ENCODE measurements at regions not wholly inside any gene's neighbourhood (a gene's known extent, or its start where the extent isn't known, plus 50 kb on each side); places are given as distances from the start of the nearest gene placed in this dataset.
"Not testable (repeated sequence)": the region's sequence is repeated elsewhere in the genome, so short reads cannot be mapped to it uniquely, and the experiment has no call there.

DNA sequence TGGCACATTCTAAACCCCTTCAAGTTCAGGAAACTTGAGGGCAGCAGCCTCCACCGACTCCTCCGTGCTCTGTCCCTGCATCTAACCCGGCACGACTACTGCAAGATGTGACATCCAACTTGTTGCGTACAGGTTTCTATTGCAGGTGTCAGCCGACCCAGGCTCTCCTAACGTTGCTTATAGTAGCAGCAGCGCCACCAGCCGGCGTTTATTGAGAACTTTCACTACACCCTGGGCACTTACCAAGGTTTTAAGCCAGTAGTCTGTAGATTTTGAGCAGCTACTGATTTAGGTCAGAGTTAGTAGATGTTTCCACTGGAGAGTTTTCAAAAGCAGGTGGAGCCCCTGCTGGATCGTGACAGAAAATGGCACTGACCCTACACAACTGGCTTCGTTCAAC lies 162.2 kb upstream of the PRKX start:
- not testable (repeated sequence) for TF ChIP-seq POLR2A (IDR thresholded peaks at IDR 0.05; ENCODE audit: low read depth, low read length); POLR2AphosphoS5 (IDR thresholded peaks at IDR 0.05; ENCODE audit: low read depth, low read length); SPI1 (IDR thresholded peaks at IDR 0.05; ENCODE audit: low read depth, low read length); TAF1 (IDR thresholded peaks at IDR 0.05; ENCODE audit: low read depth, low read length); POU2F2 (IDR thresholded peaks at IDR 0.05; ENCODE audit: low read depth, low read length); PAX5 (IDR thresholded peaks at IDR 0.05; ENCODE audit: insufficient read depth, low read length, severe bottlenecking)

Data from GM12891 (cell line).